HCT116 (cell line): ENCODE measurements at regions not wholly inside any gene's neighbourhood (a gene's known extent, or its start where the extent isn't known, plus 50 kb on each side); places are given as distances from the start of the nearest gene placed in this dataset.

Experiments
- ATAC-seq: fragments of 200-7000 bp; cut with Tn5 transposase; 2 replicates; pipeline ENCODE4 v1.9.1; 2020; ENCODE audit warnings: mild to moderate bottlenecking, moderate library complexity
- BruUV-seq: library from RNA; stranded (reverse); fragments of 400-500 nt; replicated peaks from 2 replicates; lab custom pipeline; 2021; lab: Mats Ljungman, UMichigan
- CTCF ChIA-PET: fragments of 300-600 bp; sonication (Branson Sonifier 250); formaldehyde crosslinking; loops from one replicate; lab custom pipeline; 2021; ENCODE audit warnings: antibody characterized with exemption; lab: Charles Lee
- POLR2A ChIA-PET: fragments of 300-600, 350-600 bp; sonication (Branson Sonifier 250); formaldehyde crosslinking; loops from one replicate; lab custom pipeline; 2021; ENCODE audit warnings: antibody characterized with exemption; lab: Charles Lee
- RAD21 ChIA-PET, 2 experiments: fragments of 300-600 bp; sonication (Branson Sonifier 250); formaldehyde crosslinking; loops; one replicate each; lab custom pipeline; 2023; ENCODE audit warnings: low total read pairs in 2 of 2; ENCODE audit not compliant: uncharacterized antibody in 2 of 2, unreplicated experiment in 2 of 2, low non-redundant PET in 1 of 2; lab: Charles Lee
- DNase-seq: peaks from one replicate; pipeline ENCODE4 v3.0.0-alpha.2; 2010; ENCODE audit warnings: low read depth, low spot score
- H2AFZ ChIP-seq: fragments of 200-600 bp; shearing (Covaris generic), sonication (generic); 2 replicates; pipeline ENCODE4 v1.6.1; 2017; ENCODE audit warnings: low read depth, mixed run types, mixed read lengths, antibody characterized with exemption, low read length; ENCODE audit not compliant: poor library complexity, severe bottlenecking
- H3K27ac ChIP-seq: 2 replicates; pipeline ENCODE4 v1.5.1; 2012; ENCODE audit warnings: low read depth, low read length
- H3K27me3 ChIP-seq: fragments of 200-600 bp; sonication (generic); 2 replicates; pipeline ENCODE4 v1.6.1; 2016; ENCODE audit warnings: mixed run types, low read length, mixed read lengths; ENCODE audit not compliant: insufficient read depth
- H3K36me3 ChIP-seq, 2 experiments: fragments of 200-500 bp in 1 of 2; fragments of 200-600 bp in 1 of 2; sonication (Bioruptor generic) in 1 of 2; sonication (generic) in 1 of 2; 2 replicates each; pipeline versions ENCODE4 v1.5.1 to v1.6.1; 2014 to 2016; ENCODE audit warnings: low read length in 2 of 2, inconsistent platforms in 1 of 2, mixed read lengths in 1 of 2, mixed run types in 1 of 2; ENCODE audit not compliant: insufficient read depth in 2 of 2, control insufficient read depth in 1 of 2
- H3K4me1 ChIP-seq, 2 experiments: fragments of 200-600 bp in 1 of 2; sonication (generic) in 1 of 2; 2 replicates each; pipeline versions ENCODE4 v1.5.1 to v1.6.1; 2012 to 2017; ENCODE audit warnings: low read length in 2 of 2, inconsistent platforms in 1 of 2, mild to moderate bottlenecking in 1 of 2, mixed read lengths in 1 of 2, mixed run types in 1 of 2, moderate library complexity in 1 of 2; ENCODE audit not compliant: insufficient read depth in 2 of 2, control insufficient read depth in 1 of 2
- H3K4me2 ChIP-seq: fragments of 200-600 bp; sonication (generic); 2 replicates; pipeline ENCODE4 v1.6.1; 2017; ENCODE audit warnings: mixed run types, low read length, mixed read lengths
- H3K4me3 ChIP-seq, 2 experiments: fragments of 200-600 bp in 1 of 2; sonication (generic) in 1 of 2; replicated peaks in 1 of 2; 2 replicates each; pipeline ENCODE4 v1.5.1; 2011 to 2016; ENCODE audit warnings: low read length in 2 of 2, control low read depth in 1 of 2, low read depth in 1 of 2, mild to moderate bottlenecking in 1 of 2, mixed read lengths in 1 of 2, mixed run types in 1 of 2
- H3K79me2 ChIP-seq: fragments of 200-600 bp; sonication (generic); 2 replicates; pipeline ENCODE4 v1.6.1; 2017; ENCODE audit warnings: mild to moderate bottlenecking, mixed run types, low read length, moderate library complexity, mixed read lengths; ENCODE audit not compliant: insufficient read depth
- H3K9ac ChIP-seq: fragments of 200-600 bp; sonication (generic); 2 replicates; pipeline ENCODE4 v1.6.1; 2016; ENCODE audit warnings: low read length, mixed read lengths
- H3K9me2 ChIP-seq: fragments of 200-600 bp; sonication (generic), shearing (Covaris generic); 2 replicates; pipeline ENCODE4 v1.6.1; 2017; ENCODE audit warnings: mixed run types, mild to moderate bottlenecking, moderate library complexity; ENCODE audit not compliant: insufficient read depth
- H3K9me3 ChIP-seq, 2 experiments: fragments of 200-500 bp in 1 of 2; fragments of 200-600 bp in 1 of 2; sonication (Bioruptor generic) in 1 of 2; sonication (generic) in 1 of 2; 2 replicates each; pipeline ENCODE4 v1.6.1; 2014 to 2017; ENCODE audit warnings: low read length in 2 of 2, mixed read lengths in 2 of 2, inconsistent platforms in 1 of 2, low read depth in 1 of 2, mild to moderate bottlenecking in 1 of 2, mixed run types in 1 of 2, moderate library complexity in 1 of 2; ENCODE audit not compliant: control insufficient read depth in 1 of 2, insufficient read depth in 1 of 2
- H4K20me1 ChIP-seq: fragments of 200-600 bp; sonication (generic), shearing (Covaris generic); 2 replicates; pipeline ENCODE4 v1.6.1; 2017; ENCODE audit warnings: mixed run types, mild to moderate bottlenecking, moderate library complexity; ENCODE audit not compliant: insufficient read depth
- CBX3 ChIP-seq: IDR thresholded peaks from 2 replicates; pipeline ENCODE4 v1.6.1; 2012; ENCODE audit warnings: low read depth
- ELF1 ChIP-seq: IDR thresholded peaks from 2 replicates; pipeline ENCODE4 v1.6.1; 2012; ENCODE audit warnings: low read depth, borderline replicate concordance
- EZH2 ChIP-seq: fragments of 200-600 bp; sonication (generic); IDR thresholded peaks from 2 replicates; pipeline ENCODE4 v1.6.1; 2017; ENCODE audit warnings: antibody characterized with exemption, mixed run types
- JUND ChIP-seq: IDR thresholded peaks from 2 replicates; pipeline ENCODE4 v1.6.1; 2012
- POLR2A ChIP-seq: IDR thresholded peaks from 2 replicates; pipeline ENCODE4 v1.7.0; 2011; ENCODE audit warnings: borderline replicate concordance; ENCODE audit not compliant: insufficient read depth, insufficient read length; ENCODE audit errors: extremely low read depth
- RAD21 ChIP-seq: IDR thresholded peaks from 2 replicates; pipeline ENCODE4 v1.6.1; 2012; ENCODE audit warnings: low read depth, mild to moderate bottlenecking
- SRF ChIP-seq: IDR thresholded peaks from 2 replicates; pipeline ENCODE4 v1.6.1; 2012; ENCODE audit warnings: low read depth
- intact Hi-C: fragments of 100-400 bp; cut with micrococcal nuclease; formaldehyde crosslinking; loops from 2 replicates; pipeline ENCODE4 v1.10.0; 2022
- TF ChIP-seq, protein P1 (sequence below): IDR thresholded peaks from 2 replicates; pipeline ENCODE4 v1.6.1; 2012
- TF ChIP-seq, protein P2 (sequence below): IDR thresholded peaks from 2 replicates; pipeline ENCODE4 v1.6.1; 2012

DNA sequence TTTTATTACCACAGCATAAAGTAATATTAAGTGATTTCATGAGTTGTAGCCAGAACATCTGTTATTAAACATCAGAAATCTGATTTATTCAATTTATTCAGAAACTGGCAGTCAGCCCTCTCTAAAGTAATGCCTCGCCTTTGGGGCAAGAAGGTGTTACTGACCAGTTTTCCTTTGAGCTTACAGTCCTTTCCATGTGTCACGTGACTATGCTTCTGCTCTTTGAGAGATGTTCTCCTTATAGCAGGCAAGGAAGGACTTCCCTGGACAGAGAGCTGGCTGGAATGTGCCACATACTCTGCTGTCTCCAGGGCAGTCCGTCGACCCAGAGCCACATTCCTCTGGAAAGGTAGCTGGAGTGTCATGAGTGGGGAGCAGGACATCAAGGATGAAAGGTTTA lies 119.7 kb downstream of the RDH14 start:
- no peaks in the 10 kb centered on the region for H3K79me2 ChIP-seq
- no peak for DNase-seq
- TF ChIP-seq JUND (no peak), RAD21 (no peak), SRF (no peak), EZH2 (no peak), POLR2A (no peak)
- TF ChIP-seq, protein P1, sequence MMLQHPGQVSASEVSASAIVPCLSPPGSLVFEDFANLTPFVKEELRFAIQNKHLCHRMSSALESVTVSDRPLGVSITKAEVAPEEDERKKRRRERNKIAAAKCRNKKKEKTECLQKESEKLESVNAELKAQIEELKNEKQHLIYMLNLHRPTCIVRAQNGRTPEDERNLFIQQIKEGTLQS, result no peak
- H3K36me3 ChIP-seq, result no peaks in the 10 kb centered on the region
- no peak for ATAC-seq
- H3K9ac ChIP-seq, result no peak overlapping the region
- H3K27ac ChIP-seq, result no peak overlapping the region
- ChIA-PET RAD21 (no interaction called here), CTCF (no interaction called here), POLR2A (no interaction called here)
- no peaks in the 10 kb centered on the region for H4K20me1 ChIP-seq
- no peak overlapping the region for H3K4me2 ChIP-seq
- intact Hi-C loops, result no loop called here
- no peaks in the 10 kb centered on the region for H3K9me3 ChIP-seq
- peaks cover 42% of the 10 kb centered on the region for H3K27me3 ChIP-seq
- no peaks in the 10 kb centered on the region for H3K9me2 ChIP-seq
- H2AFZ ChIP-seq, result no peak overlapping the region
- BruUV-seq, result no TSS peak
- no peaks in the 10 kb centered on the region for H3K4me1 ChIP-seq
- no peak overlapping the region for H3K4me3 ChIP-seq

GRCh38 chr2:18440141-18440661 lies 120.3 kb downstream of the RDH14 start:
- POLR2A ChIA-PET, result no interaction called here
- no TSS peak for BruUV-seq

More at GRCh38 chr2:18440141-18440661, 120.3 kb downstream of the RDH14 start:
- Histone ChIP-seq H4K20me1 (no peaks in the 10 kb centered on the region), H3K9me2 (no peaks in the 10 kb centered on the region), H3K4me2 (no peak overlapping the region), H3K4me3 (no peak overlapping the region), H3K9ac (no peak overlapping the region), H3K79me2 (no peaks in the 10 kb centered on the region), H3K9me3 (no peaks in the 10 kb centered on the region), H3K27me3 (peaks cover 42% of the 10 kb centered on the region), H2AFZ (no peak overlapping the region), H3K4me1 (no peaks in the 10 kb centered on the region), H3K27ac (no peak overlapping the region), H3K36me3 (no peaks in the 10 kb centered on the region)
- no peak for ATAC-seq
- ChIA-PET CTCF (no interaction called here), RAD21 (no interaction called here)
- DNase-seq, result no peak
- intact Hi-C loops, result no loop called here
- TF ChIP-seq, protein P2, sequence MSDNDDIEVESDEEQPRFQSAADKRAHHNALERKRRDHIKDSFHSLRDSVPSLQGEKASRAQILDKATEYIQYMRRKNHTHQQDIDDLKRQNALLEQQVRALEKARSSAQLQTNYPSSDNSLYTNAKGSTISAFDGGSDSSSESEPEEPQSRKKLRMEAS, result no peak
- no peak for TF ChIP-seq CBX3
- no peak for TF ChIP-seq ELF1
- TF ChIP-seq JUND, result no peak
